ENCODE measurements at regions not wholly inside any gene's neighbourhood (a gene's known extent, or its start where the extent isn't known, plus 50 kb on each side); places are given as distances from the start of the nearest gene placed in this dataset.
"Not testable (repeated sequence)": the region's sequence is repeated elsewhere in the genome, so short reads cannot be mapped to it uniquely, and the experiment has no call there.

- peak in 1 of 2 experiments; percentile 5 for DNase-seq
Observed at GRCh38 chr9:7536310-7536939, 263.2 kb downstream of the DMAC1 start.

- no peak for DNase-seq
Observed at GRCh38 chr9:7534211-7534935, 265.2 kb downstream of the DMAC1 start.

- no peak for DNase-seq
Observed at GRCh38 chr9:7533376-7534090, 266.0 kb downstream of the DMAC1 start.

- no peak for DNase-seq
Observed at GRCh38 chr9:7523426-7524043, 276.0 kb downstream of the DMAC1 start.

- no peak for DNase-seq
Observed at GRCh38 chr9:7520396-7520795, 279.2 kb downstream of the DMAC1 start.

- no peak for DNase-seq
Observed at GRCh38 chr9:7516376-7516775, 283.2 kb downstream of the DMAC1 start.

GRCh38 chr9:7510199-7510598 is 289.4 kb downstream of the DMAC1 start:
- DNase-seq = no peak

- no peak for DNase-seq
Observed at GRCh38 chr9:7509576-7510145, 289.9 kb downstream of the DMAC1 start.

GRCh38 chr9:7508516-7508915 is 291.1 kb downstream of the DMAC1 start:
- no peak for DNase-seq

GRCh38 chr9:7507566-7508270 is 291.9 kb downstream of the DMAC1 start:
- DNase-seq = no peak

GRCh38 chr9:7507026-7507425 is 292.6 kb downstream of the DMAC1 start:
- DNase-seq = no peak

GRCh38 chr9:7500521-7500920 is 299.1 kb downstream of the DMAC1 start:
- no peak for DNase-seq

GRCh38 chr9:7491641-7492040 is 307.9 kb downstream of the DMAC1 start:
- DNase-seq = no peak

- DNase-seq = no peak
Observed at GRCh38 chr9:7490317-7491108, 309.1 kb downstream of the DMAC1 start.

- DNase-seq = no peak
Observed at GRCh38 chr9:7489036-7489435, 310.5 kb downstream of the DMAC1 start.

GRCh38 chr9:7484014-7484413 is 315.6 kb downstream of the DMAC1 start:
- DNase-seq = not testable (repeated sequence)

- no peak for DNase-seq
Observed at GRCh38 chr9:7481570-7481969, 318.0 kb downstream of the DMAC1 start.

- DNase-seq = no peak
Observed at GRCh38 chr9:7479300-7479699, 320.3 kb downstream of the DMAC1 start.

- no peak for DNase-seq
Observed at GRCh38 chr9:7478646-7479045, 320.9 kb downstream of the DMAC1 start.

GRCh38 chr9:7467186-7467585 is 332.4 kb downstream of the DMAC1 start:
- no peak for DNase-seq

- no peak for DNase-seq
Observed at GRCh38 chr9:7461791-7462190, 337.8 kb downstream of the DMAC1 start.

Measured in stimulated activated CD4-positive, alpha-beta T cell treated with anti-CD3 and anti-CD28 coated beads, Interleukin-4, amount 100 ng/mL, for 4 hours (primary cell).